Transverse colon (tissue), 4 donors: ENCODE measurements at regions not wholly inside any gene's neighbourhood (a gene's known extent, or its start where the extent isn't known, plus 50 kb on each side); places are given as distances from the start of the nearest gene placed in this dataset.

Experiments
- DNase-seq: peaks from one replicate; pipeline ENCODE4 v3.0.0-alpha.2; 2019
- H3K27ac ChIP-seq, 4 donors: fragments of 200-600 bp; sonication (generic); 2 replicates each; pipeline ENCODE4 v1.5.1; 2016 to 2018; ENCODE audit warnings: inconsistent platforms in 4 of 4
- H3K27me3 ChIP-seq: fragments of 200-600 bp; sonication (generic); 2 replicates; pipeline ENCODE4 v1.5.1; 2017; ENCODE audit warnings: inconsistent platforms
- H3K36me3 ChIP-seq, 4 donors: fragments of 200-600 bp; sonication (generic); 2 replicates each; pipeline ENCODE4 v1.5.1; 2017 to 2019; ENCODE audit warnings: inconsistent platforms in 4 of 4
- H3K4me1 ChIP-seq, 4 donors: fragments of 200-600 bp; sonication (generic); 2 replicates each; pipeline ENCODE4 v1.5.1; 2017 to 2020; ENCODE audit warnings: inconsistent platforms in 4 of 4
- H3K4me3 ChIP-seq, 4 donors: fragments of 200-600 bp; sonication (generic); 1 replicate in 1 of 4; 2 replicates in 3 of 4; pipeline versions ENCODE4 v1.5.1 to v1.6.1; 2017 to 2019; ENCODE audit warnings: inconsistent platforms in 4 of 4
- H3K9me3 ChIP-seq, 2 donors: fragments of 200-600 bp; sonication (generic); 2 replicates each; pipeline ENCODE4 v1.5.1; 2017 to 2019; ENCODE audit warnings: inconsistent platforms in 2 of 2
- CTCF ChIP-seq, 5 experiments: fragments of 200-600 bp in 3 of 5; fragments of 450-650 bp in 2 of 5; sonication (generic) in 3 of 5; IDR thresholded peaks; 1 replicate in 2 of 5; 2 replicates in 3 of 5; pipeline ENCODE4 v1.5.1; 2016 to 2017; ENCODE audit warnings: antibody characterized with exemption in 5 of 5, inconsistent platforms in 3 of 5, mild to moderate bottlenecking in 2 of 5, moderate library complexity in 1 of 5
- EP300 ChIP-seq: sonication (generic); formaldehyde crosslinking; IDR thresholded peaks from one replicate; pipeline ENCODE4 v1.6.1; 2017; ENCODE audit warnings: antibody characterized with exemption, low read depth
- POLR2A ChIP-seq: fragments of 450-650 bp; IDR thresholded peaks from one replicate; pipeline ENCODE4 v1.6.1; 2016; ENCODE audit warnings: antibody characterized with exemption, mild to moderate bottlenecking, moderate library complexity
- POLR2AphosphoS5 ChIP-seq, 3 donors: sonication (generic); formaldehyde crosslinking; IDR thresholded peaks; one replicate each; pipeline ENCODE4 v1.6.1; 2016; ENCODE audit warnings: antibody characterized with exemption in 3 of 3
- WGBS, 2 donors: methylation state at CpG; one replicate each; pipeline ENCODE4 v1.1.5; 2018; ENCODE audit warnings: low coverage in 1 of 2; 5-methylcytosine and 5-hydroxymethylcytosine counted together
- in situ Hi-C, 4 donors: fragments of 200-750 bp; cut with MboI; loops; one replicate each; pipeline versions ENCODE4 v1.15.0 to v1.15.1; 2017; ENCODE audit warnings: low sequenced_read_pairs in 3 of 4, low pct_ligation_motif_present in 1 of 4, low pct_unique_long_range_greater_than_20kb in 1 of 4
- intact Hi-C: fragments of 100-400 bp; cut with DNase I; formaldehyde crosslinking; loops from one replicate; pipeline ENCODE4 v1.15.1; 2023; ENCODE audit warnings: low total_unique reads

GRCh38 chr9:109893241-109893640 lies 113.2 kb downstream of the PALM2AKAP2 start:
- intact Hi-C loops (no loop called here), in situ Hi-C loops (no loop called here)
- Histone ChIP-seq H3K36me3 (no peaks in the 10 kb centered on the region), H3K4me1 (peaks cover 0 to under 1% (median 0%) of the 10 kb centered on the region in 4 donors), H3K4me3 (no peak overlapping the region), H3K9me3 (no peaks in the 10 kb centered on the region), H3K27me3 (no peaks in the 10 kb centered on the region), H3K27ac (no peak overlapping the region)
- WGBS, 2 donors, result 72 to 80% methylated on average over 4 to 5 of the region's 5 CpGs
- TF ChIP-seq EP300 (no peak), POLR2AphosphoS5 (IDR thresholded peaks at IDR 0.05) (no peak), POLR2A (no peak), CTCF (IDR thresholded peaks at IDR 0.05) (no peak)
- DNase-seq, result no peak

- TF ChIP-seq POLR2A, result no peak
- intact Hi-C loops, result no loop called here
These were observed 114.5 kb downstream of the PALM2AKAP2 start for GRCh38 chr9:109894473-109894872.

GRCh38 chr9:109894921-109895758 lies 115.1 kb downstream of the PALM2AKAP2 start:
- in situ Hi-C loops, result no loop called here
- no peak for TF ChIP-seq CTCF (IDR thresholded peaks at IDR 0.05)
- peak in 1 of 3 donors; percentile 17 for TF ChIP-seq POLR2AphosphoS5 (IDR thresholded peaks at IDR 0.05)
- TF ChIP-seq EP300, result no peak
- Histone ChIP-seq H3K4me3 (no peak overlapping the region), H3K9me3 (no peaks in the 10 kb centered on the region), H3K36me3 (no peaks in the 10 kb centered on the region), H3K27ac (no peak overlapping the region), H3K4me1 (no peaks in the 10 kb centered on the region), H3K27me3 (no peaks in the 10 kb centered on the region)
- WGBS, 2 donors, result 48 to 63% methylated on average over 4 to 6 of the region's 6 CpGs
- no peak for DNase-seq
- intact Hi-C loops, result no loop called here

More at GRCh38 chr9:109894473-109894872, 114.5 kb downstream of the PALM2AKAP2 start:
- WGBS, 2 donors, result 73 to 88% methylated on average over 2 to 6 of the region's 6 CpGs
- H3K4me3 ChIP-seq, result no peak overlapping the region
- no peak overlapping the region for H3K27ac ChIP-seq
- H3K9me3 ChIP-seq, result no peaks in the 10 kb centered on the region
- H3K36me3 ChIP-seq, result no peaks in the 10 kb centered on the region
- H3K27me3 ChIP-seq, result no peaks in the 10 kb centered on the region
- in situ Hi-C loops, result no loop called here
- no peaks in the 10 kb centered on the region for H3K4me1 ChIP-seq
- DNase-seq, result no peak

- WGBS, 2 donors, result 69 to 100% methylated on average over 1 to 3 of the region's 3 CpGs
- H3K9me3 ChIP-seq, result no peaks in the 10 kb centered on the region
- DNase-seq, result no peak
- H3K27ac ChIP-seq, result no peak overlapping the region
- H3K27me3 ChIP-seq, result no peaks in the 10 kb centered on the region
- TF ChIP-seq POLR2AphosphoS5 (IDR thresholded peaks at IDR 0.05) (no peak), EP300 (no peak), POLR2A (no peak), CTCF (IDR thresholded peaks at IDR 0.05) (no peak)
- in situ Hi-C loops (loop anchor here (5.0 to 10.0 kb wide), 4 partner anchors 154 to 251 kb away; no protein-coding TSS in a partner anchor), intact Hi-C loops (loop anchor here (5.0 kb wide), 2 partner anchors 251 to 316 kb away; no protein-coding TSS in a partner anchor)
- H3K36me3 ChIP-seq, result no peaks in the 10 kb centered on the region
- H3K4me1 ChIP-seq, result peaks cover 0 to 12% (median 5%) of the 10 kb centered on the region in 4 donors
- H3K4me3 ChIP-seq, result no peak overlapping the region
These were observed 121.2 kb downstream of the PALM2AKAP2 start for GRCh38 chr9:109901201-109901600.
